ENCODE measurements at regions not wholly inside any gene's neighbourhood (a gene's known extent, or its start where the extent isn't known, plus 50 kb on each side); places are given as distances from the start of the nearest gene placed in this dataset.

- Histone ChIP-seq H2AK5ac (ENCODE audit: insufficient read length, low read length) (no peak overlapping the region), H3K4ac (ENCODE audit: low read depth, low read length) (no peak overlapping the region), H2BK5ac (ENCODE audit: insufficient read length, low read length) (no peak overlapping the region), H4K5ac (ENCODE audit: insufficient read length, low read depth, low read length) (no peak overlapping the region), H3K23me2 (ENCODE audit: insufficient read length, low read depth, low read length, poor library complexity, severe bottlenecking) (no peaks in the 10 kb centered on the region), H2AFZ (ENCODE audit: low read length) (no peak overlapping the region), H3K27me3 (ENCODE audit: insufficient read depth, low read length) (no peaks in the 10 kb centered on the region), H2BK15ac (ENCODE audit: low read depth, low read length) (no peak overlapping the region), H2BK120ac (ENCODE audit: low read depth, low read length, poor library complexity, severe bottlenecking) (no peak overlapping the region), H3K27ac (ENCODE audit: insufficient read length, low read depth, low read length) (no peak overlapping the region), H2BK12ac (ENCODE audit: insufficient read length, low read depth, low read length) (no peak overlapping the region), H2BK20ac (ENCODE audit: low read depth, low read length, poor library complexity, severe bottlenecking) (no peak overlapping the region), H3K14ac (ENCODE audit: insufficient read depth, low read length) (no peak overlapping the region), H3K9me3 (ENCODE audit: control insufficient read depth, low read depth, low read length) (peaks cover 10% of the 10 kb centered on the region), H3K4me1 (ENCODE audit: insufficient read depth, low read length) (no peaks in the 10 kb centered on the region), H3T11ph (ENCODE audit: low read length) (no peak overlapping the region), H3K9ac (ENCODE audit: extremely low read depth, insufficient read length, low read length) (no peak overlapping the region), H4K20me1 (ENCODE audit: control insufficient read depth, insufficient read depth, insufficient read length) (no peaks in the 10 kb centered on the region), H3K79me2 (ENCODE audit: insufficient read depth, low read length) (no peaks in the 10 kb centered on the region), H4K8ac (replicated peaks; ENCODE audit: insufficient read length, low read depth, low read length) (no peak overlapping the region), H3K56ac (ENCODE audit: insufficient read length, low read depth, low read length) (no peak overlapping the region), H4K91ac (ENCODE audit: insufficient read length, low read depth, low read length) (no peak overlapping the region), H3K79me1 (ENCODE audit: insufficient read depth, low read depth, low read length, poor library complexity, severe bottlenecking) (no peaks in the 10 kb centered on the region), H3K18ac (ENCODE audit: insufficient read length, low read depth, low read length) (no peak overlapping the region), H3K4me2 (ENCODE audit: insufficient read depth, insufficient read length, low read length) (no peak overlapping the region), H3K23ac (ENCODE audit: insufficient read length, low read depth, low read length) (no peak overlapping the region)
- peaks cover 0 to 3% (median 0%) of the 10 kb centered on the region in 3 experiments; a peak in 5 of 7 replicates for H3K36me3 Mint-ChIP-seq (ENCODE audit: insufficient read depth in 1 of 3, low read depth in 3 of 3)
- no peaks in the 10 kb centered on the region for H3K4me1 Mint-ChIP-seq
- no peak for TF ChIP-seq CTCF (conservative IDR thresholded peaks at IDR 0.05)
- peaks cover 64 to 71% of the 10 kb centered on the region in 2 experiments for H3K9me3 Mint-ChIP-seq
- DNase-seq = no peak
- H3K27ac Mint-ChIP-seq = no peak overlapping the region
- H3K27me3 Mint-ChIP-seq (ENCODE audit: low read depth) = peaks cover 5% of the 10 kb centered on the region
- WGBS (ENCODE audit: extremely low coverage, insufficient read length, low lambda C conversion rate) = no CpG with 5 or more reads among the region's 7 CpGs
- no peak overlapping the region for H3K4me3 Mint-ChIP-seq
These were observed 161.7 kb upstream of the MAMLD1 start for GRCh38 chrX:150201391-150201790.
